ENCODE measurements at regions not wholly inside any gene's neighbourhood (a gene's known extent, or its start where the extent isn't known, plus 50 kb on each side); places are given as distances from the start of the nearest gene placed in this dataset.

GRCh38 chr20:41694796-41695195 is 76.6 kb upstream of the CHD6 start:
- Mint-ChIP-seq H3K27ac (peak overlapping the region; percentile 42), H3K36me3 (ENCODE audit: low read depth) (peaks cover 10% of the 10 kb centered on the region), H3K9me3 (no peaks in the 10 kb centered on the region), H3K27me3 (peaks cover 2% of the 10 kb centered on the region), H3K4me3 (no peak overlapping the region), H3K4me1 (peaks cover 17% of the 10 kb centered on the region)
- intact Hi-C loops (cut with micrococcal nuclease): loop anchor here (10.0 kb wide), 1 partner anchor 380 kb away; the partner anchor contains the start of gene ZHX3
- ChIA-PET CTCF (no interaction called here), POLR2A (no interaction called here)
- ATAC-seq (ENCODE audit: low read depth): no peak
- no peak for DNase-seq
- TF ChIP-seq, protein P1, sequence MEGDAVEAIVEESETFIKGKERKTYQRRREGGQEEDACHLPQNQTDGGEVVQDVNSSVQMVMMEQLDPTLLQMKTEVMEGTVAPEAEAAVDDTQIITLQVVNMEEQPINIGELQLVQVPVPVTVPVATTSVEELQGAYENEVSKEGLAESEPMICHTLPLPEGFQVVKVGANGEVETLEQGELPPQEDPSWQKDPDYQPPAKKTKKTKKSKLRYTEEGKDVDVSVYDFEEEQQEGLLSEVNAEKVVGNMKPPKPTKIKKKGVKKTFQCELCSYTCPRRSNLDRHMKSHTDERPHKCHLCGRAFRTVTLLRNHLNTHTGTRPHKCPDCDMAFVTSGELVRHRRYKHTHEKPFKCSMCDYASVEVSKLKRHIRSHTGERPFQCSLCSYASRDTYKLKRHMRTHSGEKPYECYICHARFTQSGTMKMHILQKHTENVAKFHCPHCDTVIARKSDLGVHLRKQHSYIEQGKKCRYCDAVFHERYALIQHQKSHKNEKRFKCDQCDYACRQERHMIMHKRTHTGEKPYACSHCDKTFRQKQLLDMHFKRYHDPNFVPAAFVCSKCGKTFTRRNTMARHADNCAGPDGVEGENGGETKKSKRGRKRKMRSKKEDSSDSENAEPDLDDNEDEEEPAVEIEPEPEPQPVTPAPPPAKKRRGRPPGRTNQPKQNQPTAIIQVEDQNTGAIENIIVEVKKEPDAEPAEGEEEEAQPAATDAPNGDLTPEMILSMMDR (IDR thresholded peaks at IDR 0.05): no peak

DNA sequence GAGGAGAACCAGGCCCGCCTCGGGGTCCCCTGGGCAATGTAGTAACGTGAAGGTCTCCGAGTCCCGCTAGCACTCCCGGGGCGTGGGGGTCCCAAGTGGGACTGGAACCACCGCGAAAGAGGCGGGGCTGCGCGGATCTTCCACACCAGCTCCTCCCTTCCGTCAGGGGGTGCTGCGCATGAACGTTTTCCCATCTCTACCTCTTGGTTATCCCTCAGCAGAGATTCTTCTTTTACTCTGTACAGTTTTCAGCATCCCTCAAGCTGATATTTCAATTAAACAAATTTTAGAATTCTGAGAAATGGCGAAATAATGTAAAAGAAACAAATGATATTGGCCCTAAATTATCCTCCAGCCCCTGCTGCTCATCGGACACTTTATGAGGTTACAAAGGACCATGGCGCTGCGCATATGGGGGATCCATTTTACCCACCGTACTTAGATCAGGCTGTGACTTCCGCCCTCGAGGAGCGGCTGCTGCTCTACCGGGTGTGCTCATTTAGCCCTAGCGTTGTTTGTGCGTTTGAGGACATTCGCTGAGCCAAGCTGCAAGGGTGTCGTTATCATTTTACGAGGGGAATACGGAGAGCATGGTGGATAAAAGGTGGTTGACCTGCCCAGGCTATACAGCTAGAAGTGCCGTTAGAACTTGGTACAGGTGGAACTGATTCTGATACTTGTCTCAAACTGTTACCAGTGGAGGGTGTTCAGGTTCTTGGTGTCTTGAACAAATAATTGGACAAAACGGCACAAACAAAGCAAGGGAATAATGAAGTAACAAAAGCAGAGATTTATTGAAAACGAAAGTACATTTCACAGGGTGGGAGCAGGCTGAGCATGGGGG is 75.2 kb upstream of the CHD6 start:
- TF ChIP-seq, protein P1 (IDR thresholded peaks at IDR 0.05): no peak
- ChIA-PET POLR2A (interaction anchor here (0.6 to 3.4 kb wide), 11 partner anchors 20 to 1764 kb away, joined by 3 to 29 read pairs (median 4); partner anchors contain the start of genes CHD6 and SRSF6), CTCF (interaction anchor here (2.0 kb wide), 1 partner anchor 75 kb away, joined by 7 read pairs; the partner anchor contains the start of gene CHD6)
- H3K36me3 Mint-ChIP-seq (ENCODE audit: low read depth): peaks cover 10% of the 10 kb centered on the region
- peaks cover 4% of the 10 kb centered on the region for H3K27me3 Mint-ChIP-seq
- intact Hi-C loops (cut with micrococcal nuclease): loop anchor here (1.0 to 10.0 kb wide), 6 partner anchors 29 to 665 kb away; partner anchors contain the start of genes CHD6, LPIN3, PLCG1 and TOP1
- ATAC-seq (ENCODE audit: low read depth) (peak; percentile 84), DNase-seq (peak; percentile 63)
- peak overlapping the region; percentile 90 for H3K27ac Mint-ChIP-seq
- H3K4me1 Mint-ChIP-seq: peaks cover 17% of the 10 kb centered on the region
- peak overlapping the region; percentile 92 for H3K4me3 Mint-ChIP-seq
- H3K9me3 Mint-ChIP-seq: no peaks in the 10 kb centered on the region

- H3K27ac Mint-ChIP-seq: peak overlapping the region; percentile 90
- ATAC-seq (ENCODE audit: low read depth) (peak; percentile 54), DNase-seq (peak; percentile 74)
- peaks cover 3% of the 10 kb centered on the region for H3K27me3 Mint-ChIP-seq
- CTCF ChIA-PET: interaction anchor here (2.0 kb wide), 1 partner anchor 74 kb away, joined by 7 read pairs; the partner anchor contains the start of gene CHD6
- peak overlapping the region; percentile 92 for H3K4me3 Mint-ChIP-seq
- H3K36me3 Mint-ChIP-seq (ENCODE audit: low read depth): peaks cover 10% of the 10 kb centered on the region
- H3K9me3 Mint-ChIP-seq: no peaks in the 10 kb centered on the region
- intact Hi-C loops (cut with micrococcal nuclease): loop anchor here (1.0 to 10.0 kb wide), 6 partner anchors 28 to 664 kb away; partner anchors contain the start of genes CHD6, LPIN3, PLCG1 and TOP1
- peaks cover 16% of the 10 kb centered on the region for H3K4me1 Mint-ChIP-seq
- TF ChIP-seq, protein P1 (IDR thresholded peaks at IDR 0.05): no peak
- POLR2A ChIA-PET: interaction anchor here (0.6 to 3.4 kb wide), 11 partner anchors 19 to 1765 kb away, joined by 3 to 29 read pairs (median 4); partner anchors contain the start of genes CHD6 and SRSF6
Measured at GRCh38 chr20:41692479-41693135, 74.4 kb upstream of the CHD6 start.

GRCh38 chr20:41691443-41691842 is 73.3 kb upstream of the CHD6 start:
- POLR2A ChIA-PET: interaction anchor here (3.4 kb wide), 1 partner anchor 18 kb away, joined by 20 read pairs; no protein-coding TSS in a partner anchor
- Mint-ChIP-seq H3K36me3 (ENCODE audit: low read depth) (peaks cover 10% of the 10 kb centered on the region), H3K27ac (no peak overlapping the region)

More at GRCh38 chr20:41691443-41691842, 73.3 kb upstream of the CHD6 start:
- Mint-ChIP-seq H3K27me3 (peaks cover 4% of the 10 kb centered on the region), H3K9me3 (no peaks in the 10 kb centered on the region), H3K4me1 (peaks cover 15% of the 10 kb centered on the region), H3K4me3 (no peak overlapping the region)
- TF ChIP-seq, protein P1 (IDR thresholded peaks at IDR 0.05): no peak
- CTCF ChIA-PET: no interaction called here
- DNase-seq (no peak), ATAC-seq (ENCODE audit: low read depth) (no peak)
- intact Hi-C loops (cut with micrococcal nuclease): loop anchor here (10.0 kb wide), 1 partner anchor 377 kb away; the partner anchor contains the start of gene ZHX3

All from activated B cell treated with CpG ODN at 0.5 μM for 24 hours (primary cell).